HCT116 (cell line): ENCODE measurements at regions not wholly inside any gene's neighbourhood (a gene's known extent, or its start where the extent isn't known, plus 50 kb on each side); places are given as distances from the start of the nearest gene placed in this dataset.

ENCODE experiments used
- ATAC-seq: fragments of 200-7000 bp; cut with Tn5 transposase; 2 replicates; pipeline ENCODE4 v1.9.1; 2020; ENCODE audit warnings: mild to moderate bottlenecking, moderate library complexity
- BruUV-seq: library from RNA; stranded (reverse); fragments of 400-500 nt; replicated peaks from 2 replicates; lab custom pipeline; 2021; lab: Mats Ljungman, UMichigan
- CTCF ChIA-PET: fragments of 300-600 bp; sonication (Branson Sonifier 250); formaldehyde crosslinking; loops from one replicate; lab custom pipeline; 2021; ENCODE audit warnings: antibody characterized with exemption; lab: Charles Lee
- POLR2A ChIA-PET: fragments of 300-600, 350-600 bp; sonication (Branson Sonifier 250); formaldehyde crosslinking; loops from one replicate; lab custom pipeline; 2021; ENCODE audit warnings: antibody characterized with exemption; lab: Charles Lee
- RAD21 ChIA-PET, 2 experiments: fragments of 300-600 bp; sonication (Branson Sonifier 250); formaldehyde crosslinking; loops; one replicate each; lab custom pipeline; 2023; ENCODE audit warnings: low total read pairs in 2 of 2; ENCODE audit not compliant: uncharacterized antibody in 2 of 2, unreplicated experiment in 2 of 2, low non-redundant PET in 1 of 2; lab: Charles Lee
- DNase-seq: peaks from one replicate; pipeline ENCODE4 v3.0.0-alpha.2; 2010; ENCODE audit warnings: low read depth, low spot score
- H2AFZ ChIP-seq: fragments of 200-600 bp; shearing (Covaris generic), sonication (generic); 2 replicates; pipeline ENCODE4 v1.6.1; 2017; ENCODE audit warnings: low read depth, mixed run types, mixed read lengths, antibody characterized with exemption, low read length; ENCODE audit not compliant: poor library complexity, severe bottlenecking
- H3K27ac ChIP-seq: 2 replicates; pipeline ENCODE4 v1.5.1; 2012; ENCODE audit warnings: low read depth, low read length
- H3K27me3 ChIP-seq: fragments of 200-600 bp; sonication (generic); 2 replicates; pipeline ENCODE4 v1.6.1; 2016; ENCODE audit warnings: mixed run types, low read length, mixed read lengths; ENCODE audit not compliant: insufficient read depth
- H3K36me3 ChIP-seq, 2 experiments: fragments of 200-500 bp in 1 of 2; fragments of 200-600 bp in 1 of 2; sonication (Bioruptor generic) in 1 of 2; sonication (generic) in 1 of 2; 2 replicates each; pipeline versions ENCODE4 v1.5.1 to v1.6.1; 2014 to 2016; ENCODE audit warnings: low read length in 2 of 2, inconsistent platforms in 1 of 2, mixed read lengths in 1 of 2, mixed run types in 1 of 2; ENCODE audit not compliant: insufficient read depth in 2 of 2, control insufficient read depth in 1 of 2
- H3K4me1 ChIP-seq, 2 experiments: fragments of 200-600 bp in 1 of 2; sonication (generic) in 1 of 2; 2 replicates each; pipeline versions ENCODE4 v1.5.1 to v1.6.1; 2012 to 2017; ENCODE audit warnings: low read length in 2 of 2, inconsistent platforms in 1 of 2, mild to moderate bottlenecking in 1 of 2, mixed read lengths in 1 of 2, mixed run types in 1 of 2, moderate library complexity in 1 of 2; ENCODE audit not compliant: insufficient read depth in 2 of 2, control insufficient read depth in 1 of 2
- H3K4me2 ChIP-seq: fragments of 200-600 bp; sonication (generic); 2 replicates; pipeline ENCODE4 v1.6.1; 2017; ENCODE audit warnings: mixed run types, low read length, mixed read lengths
- H3K4me3 ChIP-seq, 2 experiments: fragments of 200-600 bp in 1 of 2; sonication (generic) in 1 of 2; replicated peaks in 1 of 2; 2 replicates each; pipeline ENCODE4 v1.5.1; 2011 to 2016; ENCODE audit warnings: low read length in 2 of 2, control low read depth in 1 of 2, low read depth in 1 of 2, mild to moderate bottlenecking in 1 of 2, mixed read lengths in 1 of 2, mixed run types in 1 of 2
- H3K79me2 ChIP-seq: fragments of 200-600 bp; sonication (generic); 2 replicates; pipeline ENCODE4 v1.6.1; 2017; ENCODE audit warnings: mild to moderate bottlenecking, mixed run types, low read length, moderate library complexity, mixed read lengths; ENCODE audit not compliant: insufficient read depth
- H3K9ac ChIP-seq: fragments of 200-600 bp; sonication (generic); 2 replicates; pipeline ENCODE4 v1.6.1; 2016; ENCODE audit warnings: low read length, mixed read lengths
- H3K9me2 ChIP-seq: fragments of 200-600 bp; sonication (generic), shearing (Covaris generic); 2 replicates; pipeline ENCODE4 v1.6.1; 2017; ENCODE audit warnings: mixed run types, mild to moderate bottlenecking, moderate library complexity; ENCODE audit not compliant: insufficient read depth
- H3K9me3 ChIP-seq, 2 experiments: fragments of 200-500 bp in 1 of 2; fragments of 200-600 bp in 1 of 2; sonication (Bioruptor generic) in 1 of 2; sonication (generic) in 1 of 2; 2 replicates each; pipeline ENCODE4 v1.6.1; 2014 to 2017; ENCODE audit warnings: low read length in 2 of 2, mixed read lengths in 2 of 2, inconsistent platforms in 1 of 2, low read depth in 1 of 2, mild to moderate bottlenecking in 1 of 2, mixed run types in 1 of 2, moderate library complexity in 1 of 2; ENCODE audit not compliant: control insufficient read depth in 1 of 2, insufficient read depth in 1 of 2
- H4K20me1 ChIP-seq: fragments of 200-600 bp; sonication (generic), shearing (Covaris generic); 2 replicates; pipeline ENCODE4 v1.6.1; 2017; ENCODE audit warnings: mixed run types, mild to moderate bottlenecking, moderate library complexity; ENCODE audit not compliant: insufficient read depth
- CBX3 ChIP-seq: IDR thresholded peaks from 2 replicates; pipeline ENCODE4 v1.6.1; 2012; ENCODE audit warnings: low read depth
- CEBPB ChIP-seq: IDR thresholded peaks from 2 replicates; pipeline ENCODE4 v1.6.1; 2012; ENCODE audit warnings: low read depth
- EGR1 ChIP-seq: IDR thresholded peaks from 2 replicates; pipeline ENCODE4 v1.6.1; 2012; ENCODE audit warnings: low read depth
- ELF1 ChIP-seq: IDR thresholded peaks from 2 replicates; pipeline ENCODE4 v1.6.1; 2012; ENCODE audit warnings: low read depth, borderline replicate concordance
- FOSL1 ChIP-seq: IDR thresholded peaks from 2 replicates; pipeline ENCODE4 v1.6.1; 2012; ENCODE audit warnings: low read depth
- JUND ChIP-seq: IDR thresholded peaks from 2 replicates; pipeline ENCODE4 v1.6.1; 2012
- POLR2AphosphoS5 ChIP-seq: IDR thresholded peaks from 2 replicates; pipeline ENCODE4 v1.6.1; 2011; ENCODE audit warnings: mild to moderate bottlenecking, low read depth, low read length, moderate library complexity
- RAD21 ChIP-seq: IDR thresholded peaks from 2 replicates; pipeline ENCODE4 v1.6.1; 2012; ENCODE audit warnings: low read depth, mild to moderate bottlenecking
- SP1 ChIP-seq: IDR thresholded peaks from 2 replicates; pipeline ENCODE4 v1.6.1; 2012; ENCODE audit warnings: low read depth
- SRF ChIP-seq: IDR thresholded peaks from 2 replicates; pipeline ENCODE4 v1.6.1; 2012; ENCODE audit warnings: low read depth
- YY1 ChIP-seq: IDR thresholded peaks from 2 replicates; pipeline ENCODE4 v1.6.1; 2011; ENCODE audit warnings: low read length, low read depth, moderate library complexity, mild to moderate bottlenecking; ENCODE audit not compliant: insufficient replicate concordance; ENCODE audit errors: extremely low read depth
- intact Hi-C: fragments of 100-400 bp; cut with micrococcal nuclease; formaldehyde crosslinking; loops from 2 replicates; pipeline ENCODE4 v1.10.0; 2022
- TF ChIP-seq, protein P1 (sequence below), 3 experiments: fragments of 200-600 bp in 1 of 3; sonication (generic) in 1 of 3; IDR thresholded peaks in 2 of 3; conservative IDR thresholded peaks in 1 of 3; 2 replicates each; pipeline ENCODE4 v1.5.1; 2012 to 2017; ENCODE audit warnings: low read depth in 2 of 3, low read length in 2 of 3, antibody characterized with exemption in 1 of 3, borderline replicate concordance in 1 of 3, control low read depth in 1 of 3, mild to moderate bottlenecking in 1 of 3, mixed read lengths in 1 of 3, mixed run types in 1 of 3, moderate library complexity in 1 of 3; ENCODE audit not compliant: insufficient read depth in 1 of 3
- TF ChIP-seq, protein P2 (sequence below): IDR thresholded peaks from 2 replicates; pipeline ENCODE4 v1.6.1; 2012
- TF ChIP-seq, protein P3 (sequence below): IDR thresholded peaks from 2 replicates; pipeline ENCODE4 v1.6.1; 2012; ENCODE audit warnings: low read depth
- TF ChIP-seq, protein P4 (sequence below): IDR thresholded peaks from 2 replicates; pipeline ENCODE4 v1.6.1; 2011; ENCODE audit warnings: mild to moderate bottlenecking, low read length, moderate library complexity; ENCODE audit not compliant: insufficient replicate concordance; ENCODE audit errors: extremely low read depth

DNA sequence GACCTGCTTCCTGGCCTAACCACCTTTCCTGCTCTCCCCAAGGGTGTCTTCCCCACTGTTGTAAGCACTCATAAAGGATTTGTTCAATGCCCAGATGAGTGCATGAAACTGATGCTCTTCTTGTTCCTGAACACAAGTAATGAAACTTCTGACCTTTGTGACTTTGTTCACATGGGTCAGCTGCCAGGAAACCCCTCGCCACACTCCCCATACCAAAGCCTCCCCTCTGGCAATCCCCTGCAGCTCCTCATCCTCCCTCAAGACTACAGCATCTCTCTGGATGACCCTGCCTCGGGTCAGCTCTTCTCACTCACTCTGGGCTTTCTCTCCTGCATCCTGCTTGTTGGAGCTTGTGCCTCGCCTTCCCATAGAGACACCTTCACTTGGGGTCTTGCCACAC is 72.2 kb upstream of the SPTLC1 start:
- no peak overlapping the region for H3K9ac ChIP-seq
- no peak overlapping the region for H2AFZ ChIP-seq
- no peak overlapping the region for H3K27ac ChIP-seq
- DNase-seq, result no peak
- POLR2A ChIA-PET, result no interaction called here
- no peak overlapping the region for H3K4me3 ChIP-seq
- H3K27me3 ChIP-seq, result no peaks in the 10 kb centered on the region
- H3K4me2 ChIP-seq, result no peak overlapping the region
- no peaks in the 10 kb centered on the region for H3K4me1 ChIP-seq
- H3K36me3 ChIP-seq, result no peaks in the 10 kb centered on the region
- 0 out of 2 replicates have a peak, but pooled peaks cover 3% of the 10 kb centered on the region for H3K9me2 ChIP-seq
- intact Hi-C loops, result no loop called here
- H4K20me1 ChIP-seq, result no peaks in the 10 kb centered on the region
- BruUV-seq, result no TSS peak
- TF ChIP-seq POLR2AphosphoS5, result no peak
- no peak for TF ChIP-seq JUND
- no peak for TF ChIP-seq ELF1
- no peak for TF ChIP-seq RAD21
- TF ChIP-seq SRF, result no peak
- no peak for TF ChIP-seq YY1
- no peak for TF ChIP-seq CBX3
- TF ChIP-seq EGR1, result no peak
- no peak for TF ChIP-seq FOSL1
- no peak for TF ChIP-seq CEBPB
- TF ChIP-seq, protein P1, sequence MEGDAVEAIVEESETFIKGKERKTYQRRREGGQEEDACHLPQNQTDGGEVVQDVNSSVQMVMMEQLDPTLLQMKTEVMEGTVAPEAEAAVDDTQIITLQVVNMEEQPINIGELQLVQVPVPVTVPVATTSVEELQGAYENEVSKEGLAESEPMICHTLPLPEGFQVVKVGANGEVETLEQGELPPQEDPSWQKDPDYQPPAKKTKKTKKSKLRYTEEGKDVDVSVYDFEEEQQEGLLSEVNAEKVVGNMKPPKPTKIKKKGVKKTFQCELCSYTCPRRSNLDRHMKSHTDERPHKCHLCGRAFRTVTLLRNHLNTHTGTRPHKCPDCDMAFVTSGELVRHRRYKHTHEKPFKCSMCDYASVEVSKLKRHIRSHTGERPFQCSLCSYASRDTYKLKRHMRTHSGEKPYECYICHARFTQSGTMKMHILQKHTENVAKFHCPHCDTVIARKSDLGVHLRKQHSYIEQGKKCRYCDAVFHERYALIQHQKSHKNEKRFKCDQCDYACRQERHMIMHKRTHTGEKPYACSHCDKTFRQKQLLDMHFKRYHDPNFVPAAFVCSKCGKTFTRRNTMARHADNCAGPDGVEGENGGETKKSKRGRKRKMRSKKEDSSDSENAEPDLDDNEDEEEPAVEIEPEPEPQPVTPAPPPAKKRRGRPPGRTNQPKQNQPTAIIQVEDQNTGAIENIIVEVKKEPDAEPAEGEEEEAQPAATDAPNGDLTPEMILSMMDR (IDR thresholded peaks at IDR 0.05 in 2 of 3, conservative IDR thresholded peaks at IDR 0.05 in 1 of 3; ENCODE audit: borderline replicate concordance in 1 of 3, insufficient read depth in 1 of 3, low read depth in 2 of 3, low read length in 2 of 3), result no peak
- TF ChIP-seq, protein P2, sequence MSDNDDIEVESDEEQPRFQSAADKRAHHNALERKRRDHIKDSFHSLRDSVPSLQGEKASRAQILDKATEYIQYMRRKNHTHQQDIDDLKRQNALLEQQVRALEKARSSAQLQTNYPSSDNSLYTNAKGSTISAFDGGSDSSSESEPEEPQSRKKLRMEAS, result no peak
- TF ChIP-seq, protein P3, sequence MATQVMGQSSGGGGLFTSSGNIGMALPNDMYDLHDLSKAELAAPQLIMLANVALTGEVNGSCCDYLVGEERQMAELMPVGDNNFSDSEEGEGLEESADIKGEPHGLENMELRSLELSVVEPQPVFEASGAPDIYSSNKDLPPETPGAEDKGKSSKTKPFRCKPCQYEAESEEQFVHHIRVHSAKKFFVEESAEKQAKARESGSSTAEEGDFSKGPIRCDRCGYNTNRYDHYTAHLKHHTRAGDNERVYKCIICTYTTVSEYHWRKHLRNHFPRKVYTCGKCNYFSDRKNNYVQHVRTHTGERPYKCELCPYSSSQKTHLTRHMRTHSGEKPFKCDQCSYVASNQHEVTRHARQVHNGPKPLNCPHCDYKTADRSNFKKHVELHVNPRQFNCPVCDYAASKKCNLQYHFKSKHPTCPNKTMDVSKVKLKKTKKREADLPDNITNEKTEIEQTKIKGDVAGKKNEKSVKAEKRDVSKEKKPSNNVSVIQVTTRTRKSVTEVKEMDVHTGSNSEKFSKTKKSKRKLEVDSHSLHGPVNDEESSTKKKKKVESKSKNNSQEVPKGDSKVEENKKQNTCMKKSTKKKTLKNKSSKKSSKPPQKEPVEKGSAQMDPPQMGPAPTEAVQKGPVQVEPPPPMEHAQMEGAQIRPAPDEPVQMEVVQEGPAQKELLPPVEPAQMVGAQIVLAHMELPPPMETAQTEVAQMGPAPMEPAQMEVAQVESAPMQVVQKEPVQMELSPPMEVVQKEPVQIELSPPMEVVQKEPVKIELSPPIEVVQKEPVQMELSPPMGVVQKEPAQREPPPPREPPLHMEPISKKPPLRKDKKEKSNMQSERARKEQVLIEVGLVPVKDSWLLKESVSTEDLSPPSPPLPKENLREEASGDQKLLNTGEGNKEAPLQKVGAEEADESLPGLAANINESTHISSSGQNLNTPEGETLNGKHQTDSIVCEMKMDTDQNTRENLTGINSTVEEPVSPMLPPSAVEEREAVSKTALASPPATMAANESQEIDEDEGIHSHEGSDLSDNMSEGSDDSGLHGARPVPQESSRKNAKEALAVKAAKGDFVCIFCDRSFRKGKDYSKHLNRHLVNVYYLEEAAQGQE, result no peak
- TF ChIP-seq, protein P4, sequence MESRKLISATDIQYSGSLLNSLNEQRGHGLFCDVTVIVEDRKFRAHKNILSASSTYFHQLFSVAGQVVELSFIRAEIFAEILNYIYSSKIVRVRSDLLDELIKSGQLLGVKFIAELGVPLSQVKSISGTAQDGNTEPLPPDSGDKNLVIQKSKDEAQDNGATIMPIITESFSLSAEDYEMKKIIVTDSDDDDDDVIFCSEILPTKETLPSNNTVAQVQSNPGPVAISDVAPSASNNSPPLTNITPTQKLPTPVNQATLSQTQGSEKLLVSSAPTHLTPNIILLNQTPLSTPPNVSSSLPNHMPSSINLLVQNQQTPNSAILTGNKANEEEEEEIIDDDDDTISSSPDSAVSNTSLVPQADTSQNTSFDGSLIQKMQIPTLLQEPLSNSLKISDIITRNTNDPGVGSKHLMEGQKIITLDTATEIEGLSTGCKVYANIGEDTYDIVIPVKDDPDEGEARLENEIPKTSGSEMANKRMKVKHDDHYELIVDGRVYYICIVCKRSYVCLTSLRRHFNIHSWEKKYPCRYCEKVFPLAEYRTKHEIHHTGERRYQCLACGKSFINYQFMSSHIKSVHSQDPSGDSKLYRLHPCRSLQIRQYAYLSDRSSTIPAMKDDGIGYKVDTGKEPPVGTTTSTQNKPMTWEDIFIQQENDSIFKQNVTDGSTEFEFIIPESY, result no peak
- TF ChIP-seq SP1, result no peak
- TF ChIP-seq, all 23 proteins: peak for 0
- Histone ChIP-seq H3K79me2 (no peaks in the 10 kb centered on the region), H3K9me3 (no peaks in the 10 kb centered on the region)
- CTCF ChIA-PET, result no interaction called here
- no peak for ATAC-seq
- RAD21 ChIA-PET, result no interaction called here
